Astrocyte of the cerebellum (primary cell): ENCODE measurements at regions not wholly inside any gene's neighbourhood (a gene's known extent, or its start where the extent isn't known, plus 50 kb on each side); places are given as distances from the start of the nearest gene placed in this dataset.

Experiments used
- DNase-seq: peaks from one replicate; pipeline ENCODE4 v3.0.0-alpha.2; 2011; ENCODE audit warnings: low read depth
- H3K4me3 ChIP-seq: 2 replicates; pipeline ENCODE4 v1.5.1; 2011; ENCODE audit warnings: mild to moderate bottlenecking, low read depth, low read length, moderate library complexity
- CTCF ChIP-seq: IDR thresholded peaks from 2 replicates; pipeline ENCODE4 v1.5.1; 2012; ENCODE audit warnings: low read length, low read depth, moderate library complexity, mild to moderate bottlenecking; ENCODE audit errors: missing control alignments
- in situ Hi-C: cut with HindIII; loops from 2 replicates; pipeline ENCODE4 v1.10.0; 2017; ENCODE audit warnings: low sequenced_read_pairs

GRCh38 chr9:1757186-1757585 is 258.0 kb upstream of the SMARCA2 start:
- no peak for TF ChIP-seq CTCF
- H3K4me3 ChIP-seq = no peak overlapping the region
- no peak for DNase-seq
- in situ Hi-C loops = no loop called here

GRCh38 chr9:1759009-1759408 is 256.1 kb upstream of the SMARCA2 start:
- DNase-seq = no peak
- TF ChIP-seq CTCF = no peak
- in situ Hi-C loops = no loop called here
- H3K4me3 ChIP-seq = no peak overlapping the region

GRCh38 chr9:1759771-1760300 is 255.3 kb upstream of the SMARCA2 start:
- DNase-seq = no peak
- no peak overlapping the region for H3K4me3 ChIP-seq
- no peak for TF ChIP-seq CTCF
- in situ Hi-C loops = no loop called here

GRCh38 chr9:1761807-1762206 is 253.3 kb upstream of the SMARCA2 start:
- no peak for DNase-seq
- in situ Hi-C loops = no loop called here
- no peak for TF ChIP-seq CTCF

GRCh38 chr9:1766042-1766441 is 249.1 kb upstream of the SMARCA2 start:
- no peak for DNase-seq
- in situ Hi-C loops = no loop called here
- H3K4me3 ChIP-seq = no peak overlapping the region
- no peak for TF ChIP-seq CTCF

More at GRCh38 chr9:1761807-1762206, 253.3 kb upstream of the SMARCA2 start:
- no peak overlapping the region for H3K4me3 ChIP-seq

- no peak for TF ChIP-seq CTCF
- in situ Hi-C loops = no loop called here
- H3K4me3 ChIP-seq = no peak overlapping the region
- no peak for DNase-seq
These were observed 246.6 kb upstream of the SMARCA2 start for GRCh38 chr9:1768561-1768960.

- no peak for TF ChIP-seq CTCF
- DNase-seq = no peak
- in situ Hi-C loops = no loop called here
- no peak overlapping the region for H3K4me3 ChIP-seq
These were observed 243.9 kb upstream of the SMARCA2 start for GRCh38 chr9:1771094-1771789.
